ENCODE measurements at regions not wholly inside any gene's neighbourhood (a gene's known extent, or its start where the extent isn't known, plus 50 kb on each side); places are given as distances from the start of the nearest gene placed in this dataset.

- no peak for DNase-seq (ENCODE audit: low read depth, low spot score)
Observed at GRCh38 chr18:39774957-39775598, 2180.0 kb upstream of the PIK3C3 start.

- DNase-seq (ENCODE audit: low read depth, low spot score): no peak
Observed at GRCh38 chr18:39773646-39774045, 2181.4 kb upstream of the PIK3C3 start.

- no peak for DNase-seq (ENCODE audit: low read depth, low spot score)
Observed at GRCh38 chr18:39772155-39772919, 2182.7 kb upstream of the PIK3C3 start.

DNA sequence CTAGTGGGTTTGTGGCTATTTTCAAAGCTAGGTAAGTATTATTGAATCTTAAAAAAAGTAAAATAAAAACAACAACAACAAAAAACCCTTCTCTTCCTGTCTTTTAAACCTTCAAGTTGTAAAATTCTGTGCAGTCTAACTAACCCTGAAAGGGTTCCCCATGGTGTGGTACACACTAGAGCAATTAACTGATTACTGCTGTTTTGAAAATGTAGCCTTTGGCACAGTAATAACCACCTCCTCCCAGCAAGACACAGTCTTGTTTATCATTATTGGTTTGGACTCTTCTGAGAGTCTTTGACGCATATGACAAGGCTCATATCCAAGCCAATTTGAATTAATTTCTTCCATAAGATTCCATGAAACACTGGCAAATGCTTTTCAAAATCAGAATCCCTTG is 2184.6 kb upstream of the PIK3C3 start:
- no peak for DNase-seq (ENCODE audit: low read depth, low spot score)

GRCh38 chr18:39764873-39765272 is 2190.2 kb upstream of the PIK3C3 start:
- no peak for DNase-seq (ENCODE audit: low read depth, low spot score)

DNA sequence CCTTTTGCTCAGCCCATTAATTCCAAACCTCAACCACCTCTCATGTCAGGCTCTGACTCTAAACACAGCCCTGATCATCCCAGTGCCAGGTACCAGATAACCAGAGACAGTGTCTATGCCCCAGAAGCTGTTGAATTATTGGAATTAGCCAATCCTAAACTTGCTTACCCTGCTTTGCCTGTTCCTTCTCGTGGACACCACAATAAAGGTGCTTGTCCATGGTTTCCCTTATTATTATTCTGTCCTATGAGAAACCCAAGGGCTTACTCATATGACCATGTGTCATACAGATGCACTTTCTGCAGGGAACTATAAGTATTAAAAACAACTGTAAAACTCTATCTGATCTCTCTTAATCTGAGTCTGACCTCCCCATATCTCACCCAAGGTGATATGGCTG is 2193.8 kb upstream of the PIK3C3 start:
- DNase-seq (ENCODE audit: low read depth, low spot score): no peak

DNA sequence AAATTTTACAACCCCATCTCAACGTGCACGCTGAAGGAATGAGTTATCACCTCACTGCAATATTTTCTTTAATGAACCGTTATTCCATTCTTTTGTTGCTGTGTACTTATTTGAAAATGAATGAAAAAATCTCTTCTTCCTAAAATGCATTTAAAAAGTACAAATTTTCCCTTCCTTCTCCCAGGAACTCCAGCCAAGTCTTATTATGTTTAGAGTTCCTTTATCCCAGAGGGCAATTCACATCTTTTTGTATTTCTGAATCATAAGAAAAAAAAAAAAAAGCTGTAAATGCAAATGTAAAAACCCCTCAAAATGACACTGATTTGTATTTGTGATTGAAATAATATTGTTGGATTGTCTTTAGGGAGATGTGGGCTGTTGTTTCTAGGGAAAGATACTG is 2194.3 kb upstream of the CELF4 start:
- DNase-seq (ENCODE audit: low read depth, low spot score): no peak

GRCh38 chr18:39753178-39753577 is 2187.6 kb upstream of the CELF4 start:
- DNase-seq (ENCODE audit: low read depth, low spot score): no peak

DNA sequence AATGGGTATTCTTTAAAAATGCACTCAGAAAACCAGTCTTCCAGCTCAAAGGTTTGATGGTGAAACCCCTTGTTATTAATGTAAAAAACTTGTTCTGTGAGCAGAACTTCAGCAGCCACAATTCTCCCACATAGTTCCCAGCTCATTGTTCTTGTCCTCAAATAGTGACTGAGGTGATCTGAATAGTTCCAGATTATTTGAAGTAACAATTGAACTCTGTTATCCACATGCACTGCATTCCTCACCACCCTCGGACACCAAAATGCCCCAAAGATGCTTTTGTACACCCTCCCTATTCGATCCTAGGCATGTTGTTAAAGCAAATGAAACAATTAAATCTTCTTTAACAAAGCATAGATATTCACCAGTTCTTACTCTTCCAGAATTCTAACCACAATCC is 2186.8 kb upstream of the CELF4 start:
- DNase-seq (ENCODE audit: low read depth, low spot score): no peak

GRCh38 chr18:39751921-39752320 is 2186.3 kb upstream of the CELF4 start:
- DNase-seq (ENCODE audit: low read depth, low spot score): no peak

- no peak for DNase-seq (ENCODE audit: low read depth, low spot score)
Observed at GRCh38 chr18:39751161-39751560, 2185.6 kb upstream of the CELF4 start.

GRCh38 chr18:39749154-39749553 is 2183.6 kb upstream of the CELF4 start:
- DNase-seq (ENCODE audit: low read depth, low spot score): no peak

- no peak for DNase-seq (ENCODE audit: low read depth, low spot score)
Observed at GRCh38 chr18:39748727-39749126, 2183.1 kb upstream of the CELF4 start.

DNA sequence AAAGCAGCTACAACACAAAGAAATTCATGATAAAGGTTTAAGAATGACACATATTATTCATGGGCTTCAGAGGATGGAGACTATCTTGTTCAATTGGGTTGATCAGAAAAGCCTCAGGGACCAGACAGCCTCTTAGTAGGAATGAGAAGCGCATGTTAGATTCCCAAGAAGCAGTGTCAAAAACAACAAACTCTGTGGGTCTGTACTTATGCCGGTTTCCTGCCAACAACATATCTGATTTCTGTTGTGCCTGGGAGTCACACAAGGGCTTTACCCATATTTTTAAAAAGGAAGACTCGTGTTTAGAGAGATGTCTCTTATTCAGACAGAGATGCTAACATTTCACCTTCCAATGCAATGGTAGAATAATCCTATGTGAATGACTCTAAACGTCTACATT is 2180.6 kb upstream of the CELF4 start:
- no peak for DNase-seq (ENCODE audit: low read depth, low spot score)

DNA sequence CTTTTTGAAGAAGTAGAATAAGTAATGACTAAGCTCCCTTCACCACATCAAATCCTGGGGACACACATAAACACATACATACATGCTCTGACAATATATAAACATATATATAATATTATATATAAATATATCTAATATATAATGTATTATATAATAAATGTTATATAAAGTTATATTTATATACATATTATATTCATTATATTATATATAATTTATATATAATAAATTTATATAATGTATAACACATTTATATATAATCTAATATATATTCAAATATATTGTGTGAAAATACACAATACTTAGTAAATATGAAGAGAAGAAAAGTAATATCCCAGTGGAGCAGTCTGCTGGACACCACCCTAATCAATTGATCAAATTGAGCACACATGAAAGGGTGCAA is 2177.9 kb upstream of the CELF4 start:
- no peak for DNase-seq (ENCODE audit: low read depth, low spot score)

DNA sequence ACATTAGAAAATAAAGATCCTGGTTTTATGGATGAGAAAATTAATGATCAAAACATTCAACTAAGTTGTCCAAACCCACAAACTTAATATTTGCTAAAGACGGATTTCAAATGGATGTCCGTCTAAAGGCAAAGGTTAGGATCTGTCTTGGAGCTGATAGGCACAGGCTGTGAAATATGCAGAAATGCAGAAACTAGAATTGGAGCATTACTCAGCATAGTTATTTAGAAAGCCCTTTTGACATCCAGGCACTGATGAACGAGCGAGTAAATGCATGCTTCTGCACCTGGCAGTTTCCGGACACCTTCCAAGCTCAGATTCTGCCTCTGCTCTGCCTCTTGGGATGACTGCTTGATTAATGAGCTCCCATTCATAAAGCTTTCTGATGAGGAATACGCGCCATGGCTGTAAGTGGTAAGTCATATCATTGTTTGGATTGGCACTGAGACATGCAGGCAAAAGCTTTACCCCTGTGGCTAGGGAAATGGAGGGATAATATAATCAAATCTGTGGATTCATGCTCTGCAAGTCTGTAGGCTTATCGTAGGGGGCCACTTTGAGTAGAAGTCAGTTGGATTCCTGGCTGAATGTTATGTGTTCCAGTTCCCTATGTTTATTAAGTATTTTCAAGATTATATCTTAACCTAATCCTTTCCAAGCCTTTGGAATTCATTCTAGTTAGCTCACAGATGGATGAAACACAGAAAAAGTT is 2176.3 kb upstream of the CELF4 start:
- no peak for DNase-seq (ENCODE audit: low read depth, low spot score)

GRCh38 chr18:39737869-39738268 is 2172.3 kb upstream of the CELF4 start:
- no peak for DNase-seq (ENCODE audit: low read depth, low spot score)

DNA sequence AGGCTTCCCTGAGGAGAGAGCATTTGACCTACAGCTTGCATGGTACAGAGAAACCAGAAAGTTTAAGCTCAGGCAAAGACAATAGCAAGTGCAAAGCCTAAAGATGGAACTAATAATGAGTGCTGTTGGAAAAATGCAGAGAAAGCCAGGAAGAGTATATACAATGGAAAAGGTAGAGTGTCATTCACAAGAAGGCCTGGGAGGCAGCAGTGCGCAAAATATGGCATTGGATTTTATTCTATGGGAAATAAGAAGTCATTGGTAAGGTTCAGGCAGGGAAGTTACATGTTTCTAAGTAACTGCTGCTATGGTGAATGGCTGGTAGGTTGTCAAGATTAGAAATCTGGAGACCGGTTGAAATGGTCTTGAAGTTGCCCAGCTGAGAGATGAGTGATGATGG is 2167.3 kb upstream of the CELF4 start:
- no peak for DNase-seq (ENCODE audit: low read depth, low spot score)

DNA sequence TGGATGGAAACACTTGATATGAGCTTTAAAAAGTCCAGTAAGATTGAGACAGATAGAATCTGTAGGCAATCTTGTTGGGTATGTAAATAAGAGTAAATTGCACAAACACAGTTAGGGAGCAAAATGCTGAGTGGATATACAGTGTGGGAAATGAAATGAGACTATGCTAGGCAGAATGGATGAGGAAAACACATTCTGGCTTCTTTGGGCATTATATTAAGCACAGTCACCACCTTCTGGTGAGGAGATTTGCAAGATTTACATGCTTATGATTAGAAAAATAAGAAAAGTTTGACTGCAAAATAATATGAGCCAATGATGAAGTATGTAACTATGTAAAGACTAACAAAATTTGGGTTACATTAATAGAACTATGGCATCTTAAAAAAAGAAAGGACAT is 2165.0 kb upstream of the CELF4 start:
- no peak for DNase-seq (ENCODE audit: low read depth, low spot score)

GRCh38 chr18:39724652-39725051 is 2159.1 kb upstream of the CELF4 start:
- no peak for DNase-seq (ENCODE audit: low read depth, low spot score)

- no peak for DNase-seq (ENCODE audit: low read depth, low spot score)
Observed at GRCh38 chr18:39721712-39722111, 2156.1 kb upstream of the CELF4 start.

GRCh38 chr18:39713961-39714360 is 2148.4 kb upstream of the CELF4 start:
- no peak for DNase-seq (ENCODE audit: low read depth, low spot score)

DNA sequence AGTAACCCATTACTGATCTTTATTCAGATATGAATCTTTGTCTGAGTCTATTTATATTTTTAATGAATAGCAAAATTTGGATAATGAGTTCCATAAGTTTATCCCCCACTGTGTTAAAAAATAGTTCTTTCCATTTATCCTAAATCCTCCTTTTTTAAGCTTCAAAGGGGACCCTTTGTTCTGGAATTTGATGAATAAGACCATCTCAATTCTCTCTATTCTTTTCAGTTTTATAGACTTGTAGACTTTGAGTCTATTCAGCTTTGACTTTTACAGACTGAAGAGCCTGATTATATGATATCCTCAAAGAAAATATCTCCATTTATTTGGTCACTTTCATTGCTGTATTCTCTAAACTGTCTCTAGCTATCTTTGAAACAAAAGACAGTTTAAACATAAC is 2146.1 kb upstream of the CELF4 start:
- DNase-seq (ENCODE audit: low read depth, low spot score): no peak
